Duodenal mucosa (tissue), 2 donors: ENCODE measurements at regions not wholly inside any gene's neighbourhood (a gene's known extent, or its start where the extent isn't known, plus 50 kb on each side); places are given as distances from the start of the nearest gene placed in this dataset.

Source experiments
- H3K27ac ChIP-seq: one replicate; pipeline ENCODE4 v1.7.0; 2013; ENCODE audit warnings: low read depth, low read length
- H3K27me3 ChIP-seq, 2 donors: one replicate each; pipeline ENCODE4 v1.7.0; 2013; ENCODE audit warnings: low read length in 2 of 2, control low read depth in 1 of 2; ENCODE audit not compliant: insufficient read depth in 2 of 2, control insufficient read depth in 1 of 2
- H3K36me3 ChIP-seq, 2 donors: one replicate each; pipeline ENCODE4 v1.7.0; 2013; ENCODE audit warnings: low read length in 2 of 2, control low read depth in 1 of 2; ENCODE audit not compliant: insufficient read depth in 2 of 2, control insufficient read depth in 1 of 2
- H3K4me1 ChIP-seq, 2 donors: one replicate each; pipeline ENCODE4 v1.7.0; 2013; ENCODE audit warnings: low read length in 2 of 2, control low read depth in 1 of 2; ENCODE audit not compliant: insufficient read depth in 2 of 2, control insufficient read depth in 1 of 2
- H3K4me3 ChIP-seq, 2 donors: one replicate each; pipeline ENCODE4 v1.7.0; 2013; ENCODE audit warnings: low read length in 2 of 2, low read depth in 1 of 2
- H3K9ac ChIP-seq, 2 donors: one replicate each; pipeline ENCODE4 v1.7.0; 2013; ENCODE audit warnings: low read length in 2 of 2, low read depth in 1 of 2
- H3K9me3 ChIP-seq, 2 donors: one replicate each; pipeline ENCODE4 v1.7.0; 2013; ENCODE audit warnings: low read length in 2 of 2, control low read depth in 1 of 2; ENCODE audit not compliant: control insufficient read depth in 1 of 2

- Histone ChIP-seq H3K4me1 (no peaks in the 10 kb centered on the region), H3K27me3 (no peaks in the 10 kb centered on the region), H3K4me3 (no peak overlapping the region), H3K27ac (no peak overlapping the region), H3K9me3 (no peaks in the 10 kb centered on the region), H3K9ac (no peak overlapping the region), H3K36me3 (no peaks in the 10 kb centered on the region)
These were observed 440.4 kb downstream of the EFNA5 start for GRCh38 chr5:107230367-107230766.

GRCh38 chr5:107228226-107228625, 442.5 kb downstream of the EFNA5 start:
- Histone ChIP-seq H3K9ac (no peak overlapping the region), H3K4me1 (no peaks in the 10 kb centered on the region), H3K36me3 (no peaks in the 10 kb centered on the region), H3K27me3 (no peaks in the 10 kb centered on the region), H3K4me3 (no peak overlapping the region), H3K27ac (no peak overlapping the region), H3K9me3 (no peaks in the 10 kb centered on the region)

- Histone ChIP-seq H3K27ac (no peak overlapping the region), H3K27me3 (no peaks in the 10 kb centered on the region), H3K9ac (no peak overlapping the region), H3K4me1 (no peaks in the 10 kb centered on the region), H3K4me3 (no peak overlapping the region), H3K9me3 (no peaks in the 10 kb centered on the region), H3K36me3 (no peaks in the 10 kb centered on the region)
These were observed 446.5 kb downstream of the EFNA5 start for GRCh38 chr5:107224272-107224671.

- H3K4me1 ChIP-seq, result no peaks in the 10 kb centered on the region
- no peak overlapping the region for H3K4me3 ChIP-seq
- no peak overlapping the region for H3K9ac ChIP-seq
- no peak overlapping the region for H3K27ac ChIP-seq
- H3K36me3 ChIP-seq, result no peaks in the 10 kb centered on the region
- H3K9me3 ChIP-seq, result no peaks in the 10 kb centered on the region
- H3K27me3 ChIP-seq, result no peaks in the 10 kb centered on the region
These were observed 447.7 kb downstream of the EFNA5 start for GRCh38 chr5:107223066-107223465.

- H3K4me3 ChIP-seq, result no peak overlapping the region
- H3K9ac ChIP-seq, result no peak overlapping the region
- H3K27me3 ChIP-seq, result no peaks in the 10 kb centered on the region
- no peaks in the 10 kb centered on the region for H3K36me3 ChIP-seq
- no peak overlapping the region for H3K27ac ChIP-seq
- H3K9me3 ChIP-seq, result no peaks in the 10 kb centered on the region
- no peaks in the 10 kb centered on the region for H3K4me1 ChIP-seq
These were observed 450.7 kb downstream of the EFNA5 start for GRCh38 chr5:107219993-107220392.

- Histone ChIP-seq H3K4me1 (no peaks in the 10 kb centered on the region), H3K27me3 (no peaks in the 10 kb centered on the region), H3K9me3 (no peaks in the 10 kb centered on the region), H3K9ac (no peak overlapping the region), H3K4me3 (no peak overlapping the region), H3K36me3 (no peaks in the 10 kb centered on the region), H3K27ac (no peak overlapping the region)
These were observed 452.1 kb downstream of the EFNA5 start for GRCh38 chr5:107218457-107219193.

GRCh38 chr5:107217721-107218130, 453.0 kb downstream of the EFNA5 start:
- H3K9ac ChIP-seq, result no peak overlapping the region
- H3K27ac ChIP-seq, result no peak overlapping the region
- no peaks in the 10 kb centered on the region for H3K4me1 ChIP-seq
- no peak overlapping the region for H3K4me3 ChIP-seq
- H3K9me3 ChIP-seq, result no peaks in the 10 kb centered on the region
- no peaks in the 10 kb centered on the region for H3K36me3 ChIP-seq
- no peaks in the 10 kb centered on the region for H3K27me3 ChIP-seq

GRCh38 chr5:107216587-107216986, 454.1 kb downstream of the EFNA5 start:
- no peak overlapping the region for H3K4me3 ChIP-seq
- H3K27ac ChIP-seq, result no peak overlapping the region
- no peaks in the 10 kb centered on the region for H3K4me1 ChIP-seq
- no peaks in the 10 kb centered on the region for H3K36me3 ChIP-seq
- H3K27me3 ChIP-seq, result no peaks in the 10 kb centered on the region
- no peak overlapping the region for H3K9ac ChIP-seq
- no peaks in the 10 kb centered on the region for H3K9me3 ChIP-seq

- Histone ChIP-seq H3K9ac (no peak overlapping the region), H3K27me3 (no peaks in the 10 kb centered on the region), H3K9me3 (no peaks in the 10 kb centered on the region), H3K4me1 (no peaks in the 10 kb centered on the region), H3K36me3 (no peaks in the 10 kb centered on the region), H3K27ac (no peak overlapping the region), H3K4me3 (no peak overlapping the region)
These were observed 455.1 kb downstream of the EFNA5 start for GRCh38 chr5:107215611-107216010.

- H3K9me3 ChIP-seq, result no peaks in the 10 kb centered on the region
- H3K36me3 ChIP-seq, result no peaks in the 10 kb centered on the region
- H3K27ac ChIP-seq, result no peak overlapping the region
- H3K9ac ChIP-seq, result no peak overlapping the region
- no peak overlapping the region for H3K4me3 ChIP-seq
- no peaks in the 10 kb centered on the region for H3K4me1 ChIP-seq
- H3K27me3 ChIP-seq, result no peaks in the 10 kb centered on the region
These were observed 457.7 kb downstream of the EFNA5 start for GRCh38 chr5:107213025-107213424.
